HG03565 (cell line): ENCODE measurements at regions not wholly inside any gene's neighbourhood (a gene's known extent, or its start where the extent isn't known, plus 50 kb on each side); places are given as distances from the start of the nearest gene placed in this dataset.

Experiments used
- ATAC-seq: cut with Tn5 transposase; IDR thresholded peaks from one replicate; pipeline ENCODE4 v1.9.1; 2021; ENCODE audit warnings: mild to moderate bottlenecking, moderate library complexity; ENCODE audit not compliant: unreplicated experiment

DNA sequence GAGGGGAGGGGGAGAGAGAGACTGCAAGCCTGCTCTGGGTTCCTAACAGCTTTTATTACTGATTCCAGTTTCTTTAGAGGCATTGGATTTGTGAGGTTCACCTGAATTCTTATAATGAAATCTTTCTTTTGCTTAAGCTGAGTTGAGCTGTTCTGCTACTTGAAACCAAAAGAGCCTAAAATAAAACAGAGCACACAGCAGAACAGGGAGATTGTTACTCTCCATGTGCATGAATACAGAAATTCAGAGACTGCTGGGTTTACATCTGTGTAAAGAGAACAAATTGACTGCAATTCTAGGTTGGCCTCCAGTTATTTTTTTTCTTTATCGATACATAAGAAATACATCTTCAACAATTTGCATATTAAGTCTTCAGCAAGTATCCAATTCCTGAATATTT, 168.8 kb upstream of the NRIP1 start:
- ATAC-seq = no peak

DNA sequence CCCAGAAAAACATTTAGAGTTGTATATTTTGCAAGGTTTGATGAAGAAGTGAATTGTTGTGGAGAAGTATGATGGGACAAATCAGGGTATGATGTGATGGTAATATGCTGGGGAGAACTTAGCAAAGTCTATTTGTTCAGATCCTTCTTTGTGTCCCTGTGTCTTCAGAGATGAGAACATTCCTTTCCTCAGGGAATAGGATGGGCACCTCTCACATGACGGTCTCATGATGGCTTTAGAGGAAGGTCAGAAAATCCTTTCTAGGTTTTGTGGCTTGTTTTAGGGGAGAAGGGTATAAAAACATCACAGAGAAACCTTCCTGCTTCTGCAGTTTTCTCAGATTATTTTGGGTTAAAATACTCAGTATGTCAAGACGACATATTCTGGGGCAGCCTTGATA, 171.3 kb upstream of the NRIP1 start:
- ATAC-seq = no peak

DNA sequence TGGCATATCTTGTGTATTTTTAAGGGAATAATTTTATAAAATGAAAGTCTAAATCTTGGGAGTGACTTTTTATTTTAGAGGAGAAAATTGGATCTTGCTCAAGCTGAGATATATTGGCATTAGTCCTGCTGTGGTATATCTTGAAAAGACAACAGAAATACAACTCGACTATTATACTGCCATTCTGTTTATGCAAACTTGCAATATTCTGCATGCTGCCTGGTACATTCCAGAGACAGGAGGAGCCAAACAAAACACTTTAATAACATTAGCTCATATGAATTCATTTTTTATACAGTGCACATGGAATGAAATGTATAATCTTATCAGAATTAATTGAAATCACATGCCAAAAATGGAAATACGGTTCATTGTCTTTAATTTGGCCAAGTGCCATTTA, 176.0 kb upstream of the NRIP1 start:
- ATAC-seq = no peak

DNA sequence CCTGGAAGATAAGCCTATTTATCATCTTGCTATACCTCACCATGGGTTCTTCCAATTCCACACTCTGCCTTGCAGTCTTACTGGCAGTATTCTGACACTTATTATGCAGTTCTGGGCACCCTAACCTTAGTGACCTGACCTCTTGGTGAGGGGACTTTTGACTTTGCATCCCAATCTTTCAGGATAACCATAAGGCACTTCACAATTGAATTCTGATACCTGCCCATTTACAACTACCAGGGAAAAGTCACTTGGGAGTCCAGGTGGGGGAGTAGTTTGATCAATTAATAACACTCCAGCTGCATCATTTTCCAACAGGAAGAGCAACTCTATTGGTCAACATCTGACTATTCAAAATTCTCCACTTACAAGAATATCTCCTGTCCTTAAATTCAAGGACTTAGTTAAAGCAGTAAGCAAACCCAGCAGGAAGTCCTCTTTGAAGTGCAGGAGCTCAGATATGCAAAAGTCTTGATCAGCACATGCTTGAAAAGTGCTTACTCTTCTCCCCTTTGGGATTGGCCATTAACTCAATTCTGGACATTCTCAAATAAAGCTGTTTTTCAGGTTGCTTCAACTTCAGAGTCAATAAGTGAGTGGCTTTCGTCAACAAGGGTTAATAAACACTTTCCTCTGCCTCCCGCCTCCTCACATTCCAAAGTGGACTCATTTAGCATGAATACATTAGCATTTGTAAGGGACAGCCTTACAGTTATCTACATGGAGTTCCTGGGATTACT, 177.4 kb upstream of the NRIP1 start:
- no peak for ATAC-seq

DNA sequence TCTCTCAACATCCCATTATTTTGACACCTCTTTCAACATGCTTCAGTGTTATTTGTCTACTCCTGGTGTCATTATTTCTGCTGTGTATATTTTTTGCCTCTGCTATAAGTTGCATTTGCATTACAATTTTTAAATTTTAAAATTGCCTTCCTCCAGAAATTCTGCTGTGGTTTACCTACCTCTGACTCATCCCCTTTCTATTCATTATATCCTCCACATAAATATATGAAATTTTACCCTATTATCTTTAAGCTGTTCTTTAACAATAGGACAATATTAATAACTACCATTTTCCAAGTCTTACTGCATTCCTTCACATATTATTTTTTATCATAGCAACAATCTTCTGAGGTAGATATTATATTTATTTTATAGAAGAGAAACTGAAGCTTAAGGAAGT, 178.1 kb upstream of the NRIP1 start:
- no peak for ATAC-seq

DNA sequence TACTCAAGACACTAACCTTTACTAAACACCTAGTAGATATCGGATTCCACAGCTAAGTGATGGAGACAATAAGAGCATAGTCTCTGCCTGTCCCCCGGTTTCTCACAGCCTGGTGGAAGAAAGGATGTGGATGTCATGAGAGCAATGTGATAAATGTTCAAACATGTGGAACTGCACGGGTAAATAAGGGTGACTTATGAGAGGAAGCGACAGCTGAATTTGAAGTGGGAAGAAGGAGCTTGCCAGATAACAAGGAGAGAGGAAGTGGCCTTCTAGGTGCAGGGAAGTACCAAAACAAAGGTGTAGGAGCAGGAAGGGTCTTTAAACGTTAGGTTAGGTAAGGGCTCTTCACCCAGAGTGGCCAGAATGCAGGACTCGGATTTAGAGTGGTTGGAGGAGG, 178.6 kb upstream of the NRIP1 start:
- ATAC-seq = no peak

DNA sequence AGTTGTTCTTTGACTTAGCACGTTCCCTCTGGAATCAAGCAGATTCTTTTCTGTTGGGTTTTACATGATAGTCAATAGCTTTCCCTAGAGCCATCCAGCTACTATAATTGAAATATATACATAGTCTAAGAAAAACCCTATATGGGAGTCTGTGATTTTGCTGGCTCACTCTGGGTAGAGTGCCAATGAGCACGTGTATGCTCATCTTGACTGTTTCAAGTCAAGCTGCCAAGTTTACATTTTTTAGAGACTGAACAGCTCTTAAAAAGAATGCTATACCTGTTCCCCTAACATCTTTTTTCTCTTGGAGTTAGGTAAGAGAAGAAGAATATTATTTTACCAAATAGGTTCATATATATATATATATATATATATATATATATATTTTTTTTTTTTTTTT, 182.8 kb upstream of the NRIP1 start:
- no peak for ATAC-seq

DNA sequence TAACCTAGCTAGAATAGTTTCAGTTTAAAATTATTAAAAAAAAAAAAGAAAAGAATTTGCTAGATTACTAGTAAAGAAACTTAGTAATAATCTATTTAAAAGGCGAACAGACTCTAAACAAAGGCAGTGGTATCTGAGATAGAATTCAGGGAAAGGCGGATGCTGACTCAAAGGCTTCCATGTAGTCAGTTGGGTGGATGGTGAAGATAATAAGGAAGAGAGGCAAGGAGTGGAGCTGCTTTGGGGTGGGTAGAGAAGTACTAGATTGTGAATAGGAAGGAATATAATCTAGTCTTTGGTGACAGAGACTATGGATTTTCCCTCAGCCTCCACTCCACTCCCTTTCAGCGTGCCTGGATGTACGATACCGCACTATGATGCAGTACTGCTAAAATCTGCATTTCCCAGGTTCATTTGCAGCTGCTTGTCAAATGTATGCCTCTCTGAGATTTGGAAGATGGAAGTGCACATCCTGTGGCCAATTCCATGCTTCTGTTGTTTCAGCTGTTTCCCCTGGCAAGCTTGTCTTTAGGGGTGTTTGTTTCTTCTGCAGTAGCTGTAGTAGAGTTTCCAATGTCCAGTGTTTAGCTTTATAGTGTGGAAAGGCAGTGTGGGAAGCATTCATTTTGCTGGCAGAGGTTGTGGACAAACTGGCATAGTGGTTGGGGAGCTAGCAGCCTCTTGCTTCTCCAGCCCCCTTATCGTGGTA, 184.6 kb upstream of the NRIP1 start:
- no peak for ATAC-seq

DNA sequence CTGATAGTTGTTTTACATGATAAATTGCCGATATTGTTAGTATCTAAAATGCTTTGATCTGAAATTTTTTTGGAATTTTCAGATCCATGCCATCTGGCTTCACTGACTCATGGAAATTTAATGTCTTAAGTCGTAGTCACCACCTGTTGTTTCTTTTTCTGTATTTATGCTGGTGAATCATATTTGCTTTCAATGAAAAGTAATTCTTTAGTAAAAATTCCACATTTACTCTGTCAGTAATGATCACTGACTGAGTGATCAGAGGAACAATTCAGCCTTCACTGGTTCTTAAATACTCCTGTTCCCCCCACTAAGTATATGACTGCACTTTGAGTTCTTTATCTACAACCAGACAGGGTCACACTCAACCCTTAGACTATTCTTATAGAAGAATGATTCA, 185.6 kb upstream of the NRIP1 start:
- no peak for ATAC-seq

DNA sequence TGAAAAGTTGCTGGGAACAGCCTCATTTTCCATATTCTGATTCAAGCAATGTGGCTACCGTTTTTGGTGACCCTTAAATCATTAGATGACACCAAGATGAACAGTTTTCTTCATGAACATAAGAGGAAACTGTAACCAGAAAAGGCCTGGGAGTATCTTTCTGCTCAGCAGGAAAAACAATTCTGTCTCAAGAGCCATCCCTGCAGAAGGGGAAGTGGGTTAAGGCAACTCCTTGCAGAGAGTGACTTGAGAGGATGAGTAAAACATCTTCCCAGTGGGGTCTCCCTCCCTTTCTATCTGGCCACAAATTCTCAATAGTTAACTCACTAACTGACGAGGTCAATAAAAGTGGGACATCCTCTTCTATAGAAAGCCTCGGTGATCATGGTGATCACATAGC, 187.6 kb upstream of the NRIP1 start:
- no peak for ATAC-seq

DNA sequence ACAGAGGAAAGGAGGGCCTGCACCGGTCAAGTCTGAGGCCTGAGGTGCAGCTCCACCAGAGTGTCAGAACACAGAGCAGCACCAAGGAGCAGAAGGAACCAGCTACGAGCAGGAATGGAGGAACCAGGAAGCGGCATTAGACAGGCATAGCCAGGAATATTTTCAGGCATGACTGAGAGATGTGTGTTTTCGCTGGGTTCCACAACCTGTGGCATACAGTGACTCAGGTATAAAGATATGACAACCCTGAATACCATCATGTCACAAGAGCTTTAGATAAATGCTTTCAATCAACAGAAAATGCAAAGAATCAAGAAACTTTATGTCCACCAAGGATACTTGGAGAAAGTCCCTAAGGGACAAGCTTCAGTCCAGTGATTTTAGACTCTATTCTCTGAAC, 189.3 kb upstream of the NRIP1 start:
- no peak for ATAC-seq

DNA sequence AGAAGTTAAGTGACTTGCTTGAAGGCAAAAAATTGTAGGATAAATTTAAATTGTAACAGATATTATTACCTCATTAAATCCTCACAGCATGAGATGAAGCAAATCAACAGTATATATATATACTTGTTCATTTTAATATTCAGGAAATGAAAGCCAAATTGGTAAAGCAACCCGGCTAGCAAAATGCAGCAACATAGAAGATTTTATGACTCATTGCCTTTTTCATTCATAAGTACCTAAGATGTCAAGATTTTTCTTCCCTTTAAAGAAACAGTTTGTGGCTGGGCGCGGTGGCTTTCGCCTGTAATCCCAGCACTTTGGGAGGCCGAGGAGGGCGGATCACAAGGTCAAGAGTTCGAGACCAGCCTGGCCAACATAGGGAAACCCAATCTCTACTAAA, 190.5 kb upstream of the NRIP1 start:
- no peak for ATAC-seq

DNA sequence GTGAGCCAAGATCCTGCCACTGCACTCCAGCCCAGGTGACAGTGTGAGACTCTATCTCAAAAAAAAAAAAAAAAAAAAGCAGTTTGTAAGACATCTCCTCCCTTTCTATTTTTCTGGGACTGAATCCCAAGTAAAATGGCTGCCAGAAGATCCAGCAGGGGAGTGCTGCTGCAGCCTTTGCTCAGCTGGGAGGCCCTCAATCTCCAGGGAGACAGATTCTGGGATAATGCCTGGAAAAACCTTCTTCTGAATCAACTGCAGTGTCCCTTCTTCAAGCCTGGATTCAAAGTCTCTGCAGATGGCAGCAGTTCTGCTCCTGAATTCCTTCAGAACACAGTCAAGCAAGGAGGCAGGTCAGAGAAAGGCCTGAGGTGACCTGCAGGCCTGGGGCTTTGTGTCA, 191.0 kb upstream of the NRIP1 start:
- ATAC-seq = no peak

DNA sequence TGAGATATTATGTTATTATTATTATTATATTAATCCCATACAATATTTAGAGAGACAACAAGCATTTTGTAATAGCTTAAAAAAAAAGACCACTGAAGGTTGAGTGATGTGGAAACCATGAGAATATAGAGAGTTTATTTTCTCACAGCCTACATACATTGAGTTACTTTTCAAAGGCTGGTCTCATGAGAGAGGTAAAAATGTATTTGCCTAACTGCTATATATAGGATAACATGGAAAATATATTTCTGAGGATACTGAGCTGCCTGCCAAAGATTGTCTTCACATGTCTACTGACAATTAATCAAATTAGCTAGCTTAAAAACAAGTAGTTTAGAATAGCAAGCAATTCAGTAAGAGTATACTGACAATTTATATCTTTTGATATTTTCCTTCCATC, 192.2 kb upstream of the NRIP1 start:
- no peak for ATAC-seq

DNA sequence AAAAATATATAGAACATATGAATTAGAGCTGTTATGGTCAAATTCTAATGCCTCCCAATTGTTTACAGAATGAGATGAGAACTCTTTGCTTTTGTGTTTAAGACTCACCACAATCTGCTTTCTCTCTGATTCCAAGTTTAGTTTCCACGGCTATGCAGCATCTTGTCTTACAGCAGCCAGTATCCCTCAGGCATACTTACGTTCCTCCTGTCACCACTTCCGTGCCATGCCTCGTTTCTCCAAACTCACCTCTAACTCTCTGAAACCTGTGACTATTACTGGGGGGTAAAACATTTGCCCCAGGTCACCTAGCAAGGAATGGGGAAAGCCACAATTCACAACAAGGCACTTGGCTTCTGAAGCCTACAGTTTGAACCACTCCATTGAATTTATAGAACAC, 192.8 kb upstream of the NRIP1 start:
- ATAC-seq = no peak

DNA sequence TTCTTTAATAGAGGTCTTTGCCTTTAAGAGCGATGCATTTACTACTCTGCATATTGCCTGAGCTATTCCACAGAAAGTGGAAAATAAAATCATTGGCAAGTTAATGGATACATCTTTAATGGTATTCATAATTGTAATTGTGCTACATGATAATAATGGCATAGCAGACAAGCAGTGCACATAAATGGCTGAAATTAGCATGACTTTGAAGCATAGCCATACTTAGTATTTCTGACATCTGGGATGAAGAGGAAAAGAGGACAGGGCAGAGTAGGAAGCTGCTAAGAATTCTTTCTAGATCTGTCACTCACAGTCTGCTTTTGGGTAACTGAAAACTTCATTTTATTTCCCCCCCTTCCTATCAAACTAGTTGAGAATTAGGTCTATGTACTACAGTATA, 195.0 kb upstream of the NRIP1 start:
- no peak for ATAC-seq

DNA sequence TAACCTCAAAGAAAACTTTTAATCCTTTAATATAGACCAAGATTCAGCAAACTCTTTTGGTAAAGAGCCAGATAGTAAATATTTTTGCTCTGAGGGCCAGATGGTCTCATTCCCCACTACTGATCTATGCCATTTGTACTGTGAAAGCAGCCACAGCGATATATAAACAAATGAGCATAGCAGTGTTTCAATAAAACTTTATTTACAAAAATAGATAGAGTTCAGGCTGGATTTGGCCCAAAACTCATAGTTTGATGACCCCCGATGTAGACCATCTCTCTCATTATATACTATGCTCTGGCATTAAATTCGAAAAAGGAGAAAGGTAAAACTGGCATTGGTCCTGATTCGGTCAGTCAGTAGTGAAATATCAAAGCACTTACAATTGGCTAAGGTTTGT, 195.8 kb upstream of the NRIP1 start:
- no peak for ATAC-seq

DNA sequence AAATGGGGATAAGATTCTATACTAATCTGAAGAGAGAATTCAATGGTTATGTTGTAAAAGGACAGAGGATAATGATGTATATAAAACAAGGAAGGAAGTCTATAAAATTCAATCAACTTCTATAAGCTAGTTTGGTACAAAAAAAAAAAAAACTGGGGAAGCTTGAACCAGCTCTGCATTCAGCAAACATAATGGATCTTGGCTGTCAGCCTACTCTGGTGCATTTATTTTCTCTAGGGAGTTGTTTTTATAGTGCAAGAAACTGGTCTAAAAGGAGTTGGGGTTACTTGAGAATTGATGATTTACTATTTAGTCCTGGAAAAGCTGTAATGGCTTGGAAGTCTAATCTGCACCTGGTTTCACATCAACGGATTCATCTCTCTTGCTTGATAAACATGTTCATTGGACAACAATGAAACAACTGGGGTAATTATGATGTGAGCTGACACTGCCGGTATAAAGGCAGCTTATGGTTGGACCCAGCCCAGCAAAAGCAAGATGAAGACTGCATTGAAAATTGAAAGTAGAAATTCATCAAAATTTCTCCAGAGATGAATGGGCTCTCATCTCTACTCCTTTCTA, 199.4 kb upstream of the NRIP1 start:
- no peak for ATAC-seq

DNA sequence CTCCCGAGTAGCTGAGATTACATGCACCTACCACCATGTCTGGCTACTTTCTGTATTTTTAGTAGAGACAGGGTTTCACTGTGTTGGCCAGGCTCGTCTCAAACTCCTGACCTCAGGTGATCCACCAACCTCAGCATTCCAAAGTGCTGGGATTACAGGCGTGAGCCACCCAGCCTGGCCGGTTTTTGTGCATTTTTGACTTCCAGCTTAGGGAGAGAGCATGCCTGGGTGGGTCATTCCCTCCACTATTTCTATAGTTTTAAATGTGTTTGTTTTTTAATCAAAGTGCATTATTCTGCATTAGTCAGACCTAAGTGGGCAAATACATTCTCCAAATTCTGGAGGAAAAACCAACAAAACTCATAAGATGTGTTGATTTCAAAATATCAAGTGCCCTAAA, 207.4 kb upstream of the NRIP1 start:
- no peak for ATAC-seq

DNA sequence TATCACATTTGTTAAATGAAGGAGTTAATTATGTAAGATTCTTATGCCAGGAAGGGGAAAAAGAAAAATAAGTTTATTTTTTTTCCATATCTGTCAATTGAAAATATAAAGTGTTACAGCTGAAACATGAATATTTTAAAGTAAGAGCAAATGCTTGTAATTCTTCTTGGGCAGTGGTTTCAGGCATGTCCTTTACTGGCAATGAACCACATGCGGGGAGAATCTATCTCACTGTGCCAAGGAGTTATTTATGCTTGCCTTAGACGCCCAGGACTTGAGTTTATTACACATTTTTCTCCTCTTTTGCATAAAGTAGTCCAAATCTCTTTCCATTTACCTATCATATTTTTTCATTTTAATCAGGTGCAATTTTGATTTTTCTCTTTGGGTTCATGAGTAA, 207.8 kb upstream of the NRIP1 start:
- no peak for ATAC-seq

DNA sequence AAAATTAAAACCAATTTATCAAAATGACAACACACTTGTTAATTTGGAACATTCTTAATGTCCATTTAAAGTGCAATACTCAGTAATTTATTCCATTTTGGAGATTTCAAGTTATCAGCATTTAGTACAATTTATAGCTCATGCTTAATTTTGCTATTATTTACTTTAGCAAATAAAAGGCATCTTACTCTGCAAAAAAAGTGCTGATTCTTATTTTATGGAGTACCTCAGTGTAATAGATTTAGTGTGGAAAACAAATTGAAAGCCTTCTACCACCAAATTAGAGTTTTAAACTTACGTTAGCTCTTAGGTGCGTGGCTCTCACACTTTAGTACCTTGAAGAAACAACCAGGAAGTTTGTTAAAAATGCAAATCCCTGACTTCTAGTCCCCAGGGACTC, 208.4 kb upstream of the NRIP1 start:
- ATAC-seq = no peak

DNA sequence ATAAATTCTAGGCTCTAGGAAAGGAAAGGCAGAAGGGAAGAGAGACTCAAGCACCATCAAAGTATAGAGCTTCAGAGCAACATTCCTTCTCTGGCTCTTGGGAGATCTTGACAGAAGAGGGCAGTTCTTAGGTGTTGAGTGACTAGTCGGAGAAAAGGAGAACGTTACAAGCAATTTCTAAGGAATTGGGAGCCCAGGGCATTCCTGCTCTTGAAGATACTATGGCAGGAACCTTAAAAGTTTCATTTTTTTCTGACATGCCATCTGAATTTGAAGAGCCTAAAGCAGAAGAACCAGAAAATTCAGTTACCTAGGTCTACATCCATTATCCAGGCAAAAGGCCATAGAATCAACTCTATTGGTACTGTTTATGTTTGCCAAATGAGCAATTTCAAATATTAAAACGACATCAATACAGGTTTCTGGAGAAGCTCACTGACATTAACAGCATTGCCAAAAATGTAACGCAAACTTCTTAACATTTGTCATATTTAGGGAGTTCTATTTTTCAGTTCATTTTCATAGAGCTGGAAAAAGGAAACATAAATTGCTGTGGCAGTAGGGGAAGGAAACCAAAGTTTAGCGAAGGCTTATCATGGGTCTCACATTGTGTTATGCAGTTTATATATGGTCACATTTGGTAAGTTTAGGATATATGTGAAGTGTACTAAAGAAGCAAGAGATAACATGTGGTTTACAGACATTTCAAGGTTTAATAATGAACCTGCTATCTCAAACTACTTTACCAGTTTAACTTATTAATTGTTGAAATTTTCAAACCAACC, 210.1 kb upstream of the NRIP1 start:
- ATAC-seq = no peak
